AG04450 (cell line): ENCODE measurements at regions not wholly inside any gene's neighbourhood (a gene's known extent, or its start where the extent isn't known, plus 50 kb on each side); places are given as distances from the start of the nearest gene placed in this dataset.
"Not testable (repeated sequence)": the region's sequence is repeated elsewhere in the genome, so short reads cannot be mapped to it uniquely, and the experiment has no call there.

ENCODE experiments used
- CTCF ChIA-PET: fragments of 300-600, 350-600 bp; formaldehyde crosslinking; extraction: SDS; loops from one replicate; lab custom pipeline; 2022; ENCODE audit warnings: antibody characterized with exemption, inconsistent platforms; lab: Charles Lee
- POLR2A ChIA-PET: fragments of 350-600 bp; formaldehyde crosslinking; extraction: SDS; loops from one replicate; lab custom pipeline; 2021; ENCODE audit warnings: antibody characterized with exemption, inconsistent platforms; lab: Yijun Ruan, JAX
- DNase-seq: peaks from one replicate; pipeline ENCODE4 v3.0.0-alpha.2; 2011; ENCODE audit warnings: low read depth, low spot score
- H3K27ac ChIP-seq: one replicate; pipeline ENCODE4 v1.5.1; 2012; ENCODE audit warnings: low read depth, low read length, control low read depth
- H3K27me3 ChIP-seq: one replicate; pipeline ENCODE4 v1.6.0; 2012; ENCODE audit warnings: low read length; ENCODE audit not compliant: control insufficient read depth, insufficient read depth
- H3K4me3 ChIP-seq: 2 replicates; pipeline ENCODE4 v1.5.1; 2011; ENCODE audit warnings: mild to moderate bottlenecking, low read depth, low read length, control low read depth
- H3K9me3 ChIP-seq: 2 replicates; pipeline ENCODE4 v1.5.1; 2012; ENCODE audit warnings: low read length; ENCODE audit not compliant: control insufficient read depth, insufficient read depth
- TF ChIP-seq, protein P1 (sequence below): IDR thresholded peaks from 2 replicates; pipeline ENCODE4 v1.5.1; 2011; ENCODE audit warnings: low read depth, low read length, control low read depth, inconsistent platforms

GRCh38 chr14:106530423-106531107 is 1004.2 kb downstream of the TMEM121 start:
- no peak overlapping the region for H3K27ac ChIP-seq
- ChIA-PET POLR2A (no interaction called here), CTCF (no interaction called here)
- peaks cover 28% of the 10 kb centered on the region for H3K9me3 ChIP-seq
- TF ChIP-seq, protein P1, sequence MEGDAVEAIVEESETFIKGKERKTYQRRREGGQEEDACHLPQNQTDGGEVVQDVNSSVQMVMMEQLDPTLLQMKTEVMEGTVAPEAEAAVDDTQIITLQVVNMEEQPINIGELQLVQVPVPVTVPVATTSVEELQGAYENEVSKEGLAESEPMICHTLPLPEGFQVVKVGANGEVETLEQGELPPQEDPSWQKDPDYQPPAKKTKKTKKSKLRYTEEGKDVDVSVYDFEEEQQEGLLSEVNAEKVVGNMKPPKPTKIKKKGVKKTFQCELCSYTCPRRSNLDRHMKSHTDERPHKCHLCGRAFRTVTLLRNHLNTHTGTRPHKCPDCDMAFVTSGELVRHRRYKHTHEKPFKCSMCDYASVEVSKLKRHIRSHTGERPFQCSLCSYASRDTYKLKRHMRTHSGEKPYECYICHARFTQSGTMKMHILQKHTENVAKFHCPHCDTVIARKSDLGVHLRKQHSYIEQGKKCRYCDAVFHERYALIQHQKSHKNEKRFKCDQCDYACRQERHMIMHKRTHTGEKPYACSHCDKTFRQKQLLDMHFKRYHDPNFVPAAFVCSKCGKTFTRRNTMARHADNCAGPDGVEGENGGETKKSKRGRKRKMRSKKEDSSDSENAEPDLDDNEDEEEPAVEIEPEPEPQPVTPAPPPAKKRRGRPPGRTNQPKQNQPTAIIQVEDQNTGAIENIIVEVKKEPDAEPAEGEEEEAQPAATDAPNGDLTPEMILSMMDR = no peak
- H3K27me3 ChIP-seq = no peaks in the 10 kb centered on the region
- no peak overlapping the region for H3K4me3 ChIP-seq
- DNase-seq = no peak

DNA sequence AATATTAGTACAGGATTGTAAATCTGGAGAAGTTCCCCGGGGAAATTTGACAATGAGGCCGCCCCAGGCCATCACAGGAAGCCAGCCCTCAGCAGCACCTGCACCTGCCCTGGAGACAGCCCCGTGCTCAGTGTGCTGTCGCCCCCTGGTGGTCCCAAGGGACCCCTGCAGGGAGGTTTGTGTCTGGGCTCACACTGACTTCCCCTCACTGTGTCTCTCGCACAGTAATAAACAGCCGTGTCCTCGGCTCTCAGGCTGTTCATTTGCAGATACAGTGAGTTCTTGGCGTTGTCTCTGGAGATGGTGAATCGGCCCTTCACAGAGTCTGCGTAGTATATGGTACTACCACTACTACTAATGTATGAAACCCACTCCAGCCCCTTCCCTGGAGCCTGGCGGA is 1011.2 kb downstream of the TMEM121 start:
- DNase-seq, CTCF ChIA-PET, H3K27ac ChIP-seq, H3K27me3 ChIP-seq, POLR2A ChIA-PET, H3K4me3 ChIP-seq: not testable (repeated sequence)
- peaks cover 23% of the 10 kb centered on the region for H3K9me3 ChIP-seq

DNA sequence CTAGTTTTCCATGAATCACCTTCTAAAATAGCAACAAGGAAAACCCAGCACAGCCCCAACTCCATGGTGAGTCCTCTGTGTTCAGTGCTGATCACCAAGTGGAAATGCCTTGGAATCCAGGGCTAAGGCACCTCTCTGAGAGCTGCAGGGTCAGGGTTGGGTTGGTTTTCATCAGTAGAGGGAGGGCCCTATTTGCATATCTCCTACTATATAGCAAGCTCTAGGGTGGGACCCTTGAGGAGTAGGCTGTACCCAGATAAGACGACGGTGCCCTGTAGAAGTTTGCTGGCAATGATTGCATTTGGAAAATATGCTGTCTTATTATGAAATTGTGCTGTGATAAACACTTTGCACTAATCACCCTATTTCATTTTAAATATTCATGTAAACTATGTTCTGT is 1011.8 kb downstream of the TMEM121 start:
- ChIA-PET CTCF (no interaction called here), POLR2A (no interaction called here)
- Histone ChIP-seq H3K27me3 (no peaks in the 10 kb centered on the region), H3K4me3 (no peak overlapping the region), H3K9me3 (peaks cover 23% of the 10 kb centered on the region), H3K27ac (no peak overlapping the region)
- TF ChIP-seq, protein P1 = no peak
- DNase-seq = no peak

DNA sequence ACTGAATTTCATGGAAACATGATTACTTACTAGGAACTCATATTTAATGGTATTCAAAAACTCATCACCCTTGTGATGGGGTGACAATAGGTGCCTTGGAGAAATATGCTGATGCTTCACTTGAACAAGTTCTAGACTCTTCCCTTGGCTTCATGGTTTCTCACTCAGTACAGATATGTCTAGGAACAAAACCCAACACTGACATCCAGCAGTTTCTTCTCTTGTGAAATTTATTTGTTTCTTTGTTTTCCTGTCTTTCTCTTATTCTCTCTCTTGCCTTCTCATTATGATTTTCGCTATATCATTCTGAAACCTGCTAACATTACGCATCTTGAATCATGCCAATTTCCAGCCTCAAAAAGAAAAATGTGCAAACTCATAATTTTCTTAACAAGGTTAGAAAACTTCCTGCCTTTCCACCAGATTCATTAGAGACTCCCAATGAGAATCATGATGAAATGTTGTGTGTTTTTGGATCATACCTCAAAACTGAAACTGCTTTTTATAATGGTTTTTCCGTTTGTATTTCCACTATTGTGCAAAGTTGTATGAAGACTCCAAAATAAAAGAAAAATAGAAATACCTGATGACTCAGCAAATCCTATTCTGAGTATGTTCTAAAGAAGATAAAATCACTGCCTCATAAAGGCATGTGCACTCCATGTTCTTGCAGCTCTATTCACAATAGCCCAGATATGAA is 1021.5 kb downstream of the TMEM121 start:
- ChIA-PET CTCF (no interaction called here), POLR2A (no interaction called here)
- no peak for DNase-seq
- no peak overlapping the region for H3K27ac ChIP-seq
- no peaks in the 10 kb centered on the region for H3K27me3 ChIP-seq
- TF ChIP-seq, protein P1 = no peak
- H3K9me3 ChIP-seq = peaks cover 15% of the 10 kb centered on the region
- no peak overlapping the region for H3K4me3 ChIP-seq

GRCh38 chr14:106549064-106549463 is 1022.7 kb downstream of the TMEM121 start:
- H3K4me3 ChIP-seq = no peak overlapping the region
- no peaks in the 10 kb centered on the region for H3K27me3 ChIP-seq
- POLR2A ChIA-PET = no interaction called here
- CTCF ChIA-PET = no interaction called here
- DNase-seq = no peak
- peaks cover 13% of the 10 kb centered on the region for H3K9me3 ChIP-seq
- no peak overlapping the region for H3K27ac ChIP-seq
- TF ChIP-seq, protein P1 = no peak
